ENCODE measurements at regions not wholly inside any gene's neighbourhood (a gene's known extent, or its start where the extent isn't known, plus 50 kb on each side); places are given as distances from the start of the nearest gene placed in this dataset.

GRCh38 chr9:107756091-107756490, 266.5 kb upstream of the KLF4 start:
- no peak overlapping the region for H3K4me2 ChIP-seq (replicated peaks; ENCODE audit: extremely low read depth, low read length, poor library complexity, severe bottlenecking)
- H3K4me1 ChIP-seq (ENCODE audit: control insufficient read depth in 1 of 2, insufficient read depth in 2 of 2, low read length in 2 of 2) = peaks cover 68 to 77% of the 10 kb centered on the region in 2 donors
- no peaks in the 10 kb centered on the region for H3K79me2 ChIP-seq (ENCODE audit: insufficient read depth, low read length)
- H2AFZ ChIP-seq (ENCODE audit: insufficient read depth, low read depth, low read length, poor library complexity, severe bottlenecking) = no peak overlapping the region
- H3K9ac ChIP-seq (ENCODE audit: insufficient read depth, low read length, poor library complexity, severe bottlenecking) = no peak overlapping the region
- H4K20me1 ChIP-seq (ENCODE audit: insufficient read depth, low read length) = no peaks in the 10 kb centered on the region
- no peak for DNase-seq
- no peaks in the 10 kb centered on the region for H3K27me3 ChIP-seq (ENCODE audit: control insufficient read depth in 2 of 2, insufficient read depth in 2 of 2, low read length in 2 of 2)
- no peaks in the 10 kb centered on the region for H3K27me3 Mint-ChIP-seq (ENCODE audit: low read depth in 3 of 3)
- WGBS (ENCODE audit: insufficient coverage) = 100% methylated on average over 1 of the region's 1 CpG
- peak overlapping the region in 1 of 2 donors; percentile 79 for H3K27ac ChIP-seq (ENCODE audit: low read depth in 1 of 2, low read length in 2 of 2)
- H3K9me3 ChIP-seq (replicated peaks in 1 of 2; ENCODE audit: control insufficient read depth in 1 of 2, insufficient read depth in 1 of 2, low read length in 2 of 2) = no peaks in the 10 kb centered on the region
- intact Hi-C loops (cut with micrococcal nuclease) = loop anchor here in 1 of 2 donors (5.0 kb wide), 1 partner anchor 171 kb away; no protein-coding TSS in a partner anchor
- peaks cover 75% of the 10 kb centered on the region for H3K4me1 Mint-ChIP-seq
- H3K4me3 ChIP-seq (replicated peaks in 1 of 3; ENCODE audit: low read depth in 2 of 3, low read length in 3 of 3) = no peak overlapping the region
- peak overlapping the region in 2 of 7 donors; percentile 54 to 77 for H3K27ac Mint-ChIP-seq
- TF ChIP-seq CTCF (IDR thresholded peaks at IDR 0.05) = no peak
- H3K36me3 Mint-ChIP-seq = peaks cover 0 to 2% of the 10 kb centered on the region in 2 donors
- peaks cover 0 to 4% (median 2%) of the 10 kb centered on the region in 7 donors for H3K9me3 Mint-ChIP-seq
- H3K4me3 Mint-ChIP-seq = no peak overlapping the region
- no peaks in the 10 kb centered on the region for H3K36me3 ChIP-seq (replicated peaks in 1 of 2; ENCODE audit: control insufficient read depth in 1 of 2, insufficient read depth in 2 of 2, low read length in 2 of 2)

- H3K9ac ChIP-seq (ENCODE audit: insufficient read depth, low read length, poor library complexity, severe bottlenecking) = peak overlapping the region; percentile 22
- H3K27me3 Mint-ChIP-seq (ENCODE audit: low read depth in 3 of 3) = no peaks in the 10 kb centered on the region
- H3K27ac Mint-ChIP-seq = peak overlapping the region; percentile 76 to 95 (median 89)
- H3K27me3 ChIP-seq (ENCODE audit: control insufficient read depth in 2 of 2, insufficient read depth in 2 of 2, low read length in 2 of 2) = no peaks in the 10 kb centered on the region
- no peaks in the 10 kb centered on the region for H4K20me1 ChIP-seq (ENCODE audit: insufficient read depth, low read length)
- H3K9me3 Mint-ChIP-seq = peaks cover 0 to 4% (median 0%) of the 10 kb centered on the region in 7 donors
- no peak overlapping the region for H3K4me3 ChIP-seq (replicated peaks in 1 of 3; ENCODE audit: low read depth in 2 of 3, low read length in 3 of 3)
- no peak overlapping the region for H3K4me3 Mint-ChIP-seq
- WGBS (ENCODE audit: insufficient coverage) = no CpG with 5 or more reads among the region's 4 CpGs
- peaks cover 69 to 77% of the 10 kb centered on the region in 2 donors for H3K4me1 ChIP-seq (ENCODE audit: control insufficient read depth in 1 of 2, insufficient read depth in 2 of 2, low read length in 2 of 2)
- H3K4me1 Mint-ChIP-seq = peaks cover 75% of the 10 kb centered on the region
- H2AFZ ChIP-seq (ENCODE audit: insufficient read depth, low read depth, low read length, poor library complexity, severe bottlenecking) = no peak overlapping the region
- no peaks in the 10 kb centered on the region for H3K79me2 ChIP-seq (ENCODE audit: insufficient read depth, low read length)
- H3K27ac ChIP-seq (ENCODE audit: low read depth in 1 of 2, low read length in 2 of 2) = peak overlapping the region; percentile 74 to 79
- H3K36me3 ChIP-seq (replicated peaks in 1 of 2; ENCODE audit: control insufficient read depth in 1 of 2, insufficient read depth in 2 of 2, low read length in 2 of 2) = no peaks in the 10 kb centered on the region
- TF ChIP-seq CTCF (IDR thresholded peaks at IDR 0.05) = no peak
- H3K4me2 ChIP-seq (replicated peaks; ENCODE audit: extremely low read depth, low read length, poor library complexity, severe bottlenecking) = peak overlapping the region; percentile 9
- DNase-seq = peak; percentile 82 to 94 (median 84)
- H3K9me3 ChIP-seq (replicated peaks in 1 of 2; ENCODE audit: control insufficient read depth in 1 of 2, insufficient read depth in 1 of 2, low read length in 2 of 2) = no peaks in the 10 kb centered on the region
- intact Hi-C loops (cut with micrococcal nuclease) = loop anchor here in 1 of 2 donors (5.0 kb wide), 1 partner anchor 172 kb away; no protein-coding TSS in a partner anchor
- peaks cover 0 to 2% of the 10 kb centered on the region in 2 donors for H3K36me3 Mint-ChIP-seq
These were observed 265.7 kb upstream of the KLF4 start for GRCh38 chr9:107755246-107755645.

Measured in CD14-positive monocyte (primary cell).